Brain microvascular endothelial cell (primary cell): ENCODE measurements at regions not wholly inside any gene's neighbourhood (a gene's known extent, or its start where the extent isn't known, plus 50 kb on each side); places are given as distances from the start of the nearest gene placed in this dataset.

Experiments
- DNase-seq: peaks from one replicate; pipeline ENCODE4 v3.0.0-alpha.2; 2020
- H3K27ac ChIP-seq: fragments of 250-450 bp; sonication (Bioruptor Pico); 2 replicates; pipeline ENCODE4 v1.5.1; 2020; ENCODE audit warnings: mild to moderate bottlenecking, moderate library complexity
- H3K27me3 ChIP-seq: fragments of 250-450 bp; sonication (Bioruptor Pico); replicated peaks from 2 replicates; pipeline ENCODE4 v1.5.1; 2020; ENCODE audit warnings: mild to moderate bottlenecking
- H3K36me3 ChIP-seq: fragments of 250-450 bp; sonication (Bioruptor Pico); replicated peaks from 2 replicates; pipeline ENCODE4 v1.5.1; 2020; ENCODE audit warnings: mild to moderate bottlenecking
- H3K4me3 ChIP-seq: 2 replicates; pipeline ENCODE4 v1.5.1; 2011; ENCODE audit warnings: low read depth, mild to moderate bottlenecking, control low read depth, low read length, moderate library complexity
- CTCF ChIP-seq: IDR thresholded peaks from 2 replicates; pipeline ENCODE4 v1.5.1; 2011; ENCODE audit warnings: low read depth, mild to moderate bottlenecking, moderate library complexity, low read length, control low read depth, inconsistent platforms; ENCODE audit errors: missing control alignments
- in situ Hi-C: cut with HindIII; loops from 2 replicates; pipeline ENCODE4 v1.10.0; 2017; ENCODE audit warnings: low sequenced_read_pairs, low pct_ligation_motif_present

DNA sequence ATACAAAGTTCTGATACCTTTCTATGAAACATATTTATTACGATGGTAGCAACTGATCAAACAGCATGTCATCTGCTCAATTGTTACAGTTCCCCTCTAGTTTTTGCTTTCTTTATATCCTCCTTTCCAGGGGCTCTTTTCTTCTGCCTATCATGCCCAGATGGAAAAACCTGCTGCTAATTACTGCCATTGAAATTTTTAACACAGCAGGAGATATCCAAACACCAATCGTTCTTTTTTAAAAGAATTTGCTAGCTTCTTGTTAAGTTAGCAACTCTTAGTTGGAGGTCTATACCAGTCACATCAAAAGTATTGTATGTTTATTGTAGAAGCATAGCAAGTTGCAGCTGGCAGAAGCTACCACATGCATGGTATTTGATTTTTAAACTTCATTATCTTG is 768.5 kb downstream of the NXPH1 start:
- in situ Hi-C loops, result no loop called here
- DNase-seq, result no peak
- Histone ChIP-seq H3K36me3 (no peaks in the 10 kb centered on the region), H3K27me3 (no peaks in the 10 kb centered on the region), H3K27ac (no peak overlapping the region), H3K4me3 (no peak overlapping the region)
- no peak for TF ChIP-seq CTCF

DNA sequence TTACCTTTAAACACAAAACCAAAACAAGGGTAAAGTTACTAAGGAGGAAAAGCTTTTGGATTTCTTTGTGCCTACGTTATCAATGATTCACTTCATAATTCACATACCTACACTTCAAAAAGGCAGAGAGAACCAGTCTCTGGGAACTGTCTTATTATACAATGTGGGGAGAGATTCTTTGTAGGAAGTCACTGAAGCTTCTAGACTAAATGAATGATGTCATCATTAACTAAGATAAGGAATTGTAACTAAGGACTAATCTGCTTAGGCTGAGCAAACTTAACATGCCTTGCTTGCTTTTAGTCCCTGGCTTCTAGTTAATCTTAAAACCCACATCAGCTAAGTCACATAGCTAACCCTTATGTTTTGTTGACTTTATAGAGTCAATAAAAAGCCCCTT is 771.2 kb downstream of the NXPH1 start:
- Histone ChIP-seq H3K27me3 (no peaks in the 10 kb centered on the region), H3K4me3 (no peak overlapping the region), H3K27ac (no peak overlapping the region), H3K36me3 (no peaks in the 10 kb centered on the region)
- in situ Hi-C loops, result no loop called here
- no peak for DNase-seq
- no peak for TF ChIP-seq CTCF

GRCh38 chr7:9210114-9210513 is 776.7 kb downstream of the NXPH1 start:
- in situ Hi-C loops, result no loop called here
- Histone ChIP-seq H3K4me3 (no peak overlapping the region), H3K36me3 (no peaks in the 10 kb centered on the region), H3K27me3 (no peaks in the 10 kb centered on the region), H3K27ac (no peak overlapping the region)
- DNase-seq, result no peak
- no peak for TF ChIP-seq CTCF

GRCh38 chr7:9217204-9217603 is 783.8 kb downstream of the NXPH1 start:
- H3K27ac ChIP-seq, result no peak overlapping the region
- in situ Hi-C loops, result no loop called here

DNA sequence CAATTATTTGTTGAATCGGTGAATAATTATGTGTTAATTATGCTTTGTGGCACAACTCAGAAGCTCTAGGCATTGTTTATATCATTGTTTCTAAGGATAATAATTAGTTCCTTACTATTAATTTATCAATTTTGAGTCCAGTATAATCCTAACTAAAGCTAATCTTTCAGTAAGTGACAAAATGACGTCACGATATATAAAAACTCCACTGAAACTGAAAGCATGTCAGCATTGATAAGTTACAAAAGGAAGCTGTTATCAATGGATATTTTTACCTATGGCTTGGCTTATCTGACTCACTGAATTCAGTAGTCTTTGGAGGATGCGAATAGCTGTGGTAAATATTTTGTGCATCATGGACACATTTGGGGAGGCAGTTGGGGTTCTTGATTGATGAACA is 793.1 kb downstream of the NXPH1 start:
- no peaks in the 10 kb centered on the region for H3K27me3 ChIP-seq
- no peak for TF ChIP-seq CTCF
- DNase-seq, result no peak
- no peak overlapping the region for H3K4me3 ChIP-seq
- in situ Hi-C loops, result no loop called here
- H3K36me3 ChIP-seq, result no peaks in the 10 kb centered on the region
- H3K27ac ChIP-seq, result no peak overlapping the region

More at GRCh38 chr7:9217204-9217603, 783.8 kb downstream of the NXPH1 start:
- TF ChIP-seq CTCF, result no peak
- no peak for DNase-seq
- no peaks in the 10 kb centered on the region for H3K27me3 ChIP-seq
- no peak overlapping the region for H3K4me3 ChIP-seq
- no peaks in the 10 kb centered on the region for H3K36me3 ChIP-seq

DNA sequence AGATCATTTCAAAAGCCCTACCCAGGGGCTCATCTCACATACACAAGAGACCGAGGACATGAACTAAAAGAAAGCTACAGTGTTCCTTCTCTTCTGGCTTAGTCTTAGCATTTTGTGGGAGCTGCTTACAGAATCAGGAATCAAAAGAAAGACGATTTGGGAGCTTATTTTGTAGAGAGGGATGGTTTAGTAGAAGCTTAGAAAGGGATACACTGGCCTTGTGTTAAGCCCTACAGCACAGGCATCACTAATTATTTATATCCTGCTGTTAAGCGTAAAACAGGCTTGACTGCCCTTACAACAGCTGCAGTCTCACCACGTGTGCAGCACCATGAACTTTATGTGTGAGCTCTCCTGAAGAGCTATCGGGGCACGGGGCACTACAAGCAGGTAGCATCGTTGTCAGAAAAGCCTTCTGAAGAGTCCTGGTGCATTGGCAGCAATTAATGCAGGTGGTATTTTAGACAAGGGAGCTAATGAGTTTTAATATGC is 798.3 kb downstream of the NXPH1 start:
- DNase-seq, result no peak
- in situ Hi-C loops, result no loop called here
- Histone ChIP-seq H3K27me3 (no peaks in the 10 kb centered on the region), H3K36me3 (no peaks in the 10 kb centered on the region), H3K4me3 (no peak overlapping the region), H3K27ac (no peak overlapping the region)
- no peak for TF ChIP-seq CTCF
